GM12878 (cell line): ENCODE measurements at regions not wholly inside any gene's neighbourhood (a gene's known extent, or its start where the extent isn't known, plus 50 kb on each side); places are given as distances from the start of the nearest gene placed in this dataset.

Experiments used
- ATAC-seq: fragments of 200-7000 bp; cut with Tn5 transposase; 3 replicates; pipeline ENCODE4 v1.9.1; 2020; ENCODE audit warnings: mild to moderate bottlenecking, moderate library complexity
- BruUV-seq: library from RNA; stranded (reverse); fragments of 400-500 nt; replicated peaks from 2 replicates; lab custom pipeline; 2021; lab: Mats Ljungman, UMichigan
- CTCF ChIA-PET: fragments of 300-600 bp; sonication (Branson Sonifier 250); formaldehyde crosslinking; extraction: SDS; loops from one replicate; lab custom pipeline; 2021; ENCODE audit warnings: inconsistent platforms; lab: Yijun Ruan, JAX
- POLR2A ChIA-PET: fragments of 350-600 bp; formaldehyde crosslinking; extraction: SDS; loops from one replicate; lab custom pipeline; 2021; ENCODE audit warnings: inconsistent platforms; lab: Charles Lee
- RAD21 ChIA-PET: fragments of 300-600 bp; sonication (Branson Sonifier 250); formaldehyde crosslinking; loops from one replicate; lab custom pipeline; 2023; ENCODE audit warnings: antibody characterized with exemption; ENCODE audit not compliant: unreplicated experiment; lab: Charles Lee
- SMC1A ChIA-PET: fragments of 300-600 bp; sonication (Branson Sonifier 250); formaldehyde crosslinking; loops from one replicate; lab custom pipeline; 2023; ENCODE audit not compliant: unreplicated experiment, uncharacterized antibody; lab: Charles Lee
- DNase-seq: peaks from one replicate; pipeline ENCODE4 v3.0.0-alpha.2; 2011; ENCODE audit warnings: low read depth, low spot score
- FAIRE-seq: peaks from 3 replicates; lab custom pipeline; 2011; peaks lifted over from hg19 to GRCh38; lab: Jason Lieb, UNC
- H2AFZ ChIP-seq: 2 replicates; pipeline ENCODE4 v1.6.0; 2011; ENCODE audit warnings: low read depth, low read length, control low read depth; ENCODE audit not compliant: control insufficient read depth
- H3K27ac ChIP-seq: 2 replicates; pipeline ENCODE4 v1.5.1; 2011; ENCODE audit warnings: control low read depth; ENCODE audit not compliant: control insufficient read depth, insufficient read depth
- H3K27me3 ChIP-seq, 2 experiments: replicated peaks in 1 of 2; 2 replicates each; pipeline versions ENCODE4 v1.6.0 to v1.6.1; 2011; ENCODE audit warnings: low read length in 1 of 2; ENCODE audit not compliant: control insufficient read depth in 2 of 2, insufficient read depth in 2 of 2
- H3K36me3 ChIP-seq, 2 experiments: 2 replicates each; pipeline ENCODE4 v1.5.1; 2011; ENCODE audit warnings: low read length in 1 of 2; ENCODE audit not compliant: control insufficient read depth in 2 of 2, insufficient read depth in 2 of 2
- H3K4me1 ChIP-seq: 2 replicates; pipeline ENCODE4 v1.6.1; 2011; ENCODE audit warnings: mild to moderate bottlenecking, low read length, moderate library complexity, mixed read lengths; ENCODE audit not compliant: control insufficient read depth, insufficient read depth
- H3K4me2 ChIP-seq: 2 replicates; pipeline ENCODE4 v1.6.0; 2011; ENCODE audit warnings: control low read depth; ENCODE audit not compliant: control insufficient read depth, insufficient read depth
- H3K4me3 ChIP-seq: fragments of 200-600 bp; sonication (generic); 2 replicates; pipeline ENCODE4 v1.5.1; 2016
- H3K79me2 ChIP-seq: 2 replicates; pipeline ENCODE4 v1.6.0; 2011; ENCODE audit warnings: low read length; ENCODE audit not compliant: control insufficient read depth, insufficient read depth
- H3K9ac ChIP-seq: 2 replicates; pipeline ENCODE4 v1.8.0; 2011; ENCODE audit warnings: low read length, control low read depth, mixed read lengths; ENCODE audit not compliant: control insufficient read depth, insufficient read depth
- H3K9me3 ChIP-seq: replicated peaks from 3 replicates; pipeline ENCODE4 v1.5.1; 2011; ENCODE audit warnings: mild to moderate bottlenecking, low read length; ENCODE audit not compliant: control insufficient read depth, insufficient read depth
- H4K20me1 ChIP-seq: 2 replicates; pipeline ENCODE4 v1.6.0; 2011; ENCODE audit not compliant: control insufficient read depth, insufficient read depth
- BCL11A ChIP-seq: IDR thresholded peaks from 2 replicates; pipeline ENCODE4 v1.6.1; 2011; ENCODE audit warnings: low read depth, low read length
- BRCA1 ChIP-seq: IDR thresholded peaks from 2 replicates; pipeline ENCODE4 v1.6.1; 2011; ENCODE audit warnings: low read depth, low read length, improper control_type of control experiment
- CEBPZ ChIP-seq: fragments of 150-350 bp; IDR thresholded peaks from 2 replicates; pipeline ENCODE4 v1.6.1; 2016; ENCODE audit warnings: low read depth, low read length
- CHD4 ChIP-seq: fragments of 200-600 bp; sonication (generic); IDR thresholded peaks from 2 replicates; pipeline ENCODE4 v1.6.1; 2016; ENCODE audit warnings: mild to moderate bottlenecking
- CREB1 ChIP-seq: IDR thresholded peaks from 2 replicates; pipeline ENCODE4 v1.6.1; 2012; ENCODE audit warnings: low read depth, mild to moderate bottlenecking, inconsistent platforms
- CREM ChIP-seq: IDR thresholded peaks from 2 replicates; pipeline ENCODE4 v1.6.1; 2014; ENCODE audit warnings: antibody characterized with exemption, low read depth
- ELK1 ChIP-seq: IDR thresholded peaks from 2 replicates; pipeline ENCODE4 v1.6.1; 2012; ENCODE audit warnings: low read depth, low read length, improper control_type of control experiment
- FOXK2 ChIP-seq: fragments of 450-650 bp; IDR thresholded peaks from 2 replicates; pipeline ENCODE4 v1.6.1; 2017; ENCODE audit warnings: mild to moderate bottlenecking, moderate library complexity
- IRF3 ChIP-seq: fragments of 450-650 bp; IDR thresholded peaks from 2 replicates; pipeline ENCODE4 v1.6.1; 2014; ENCODE audit warnings: mild to moderate bottlenecking
- KAT2A ChIP-seq: conservative IDR thresholded peaks from 2 replicates; pipeline ENCODE4 v1.6.1; 2011; ENCODE audit warnings: low read depth, low read length; ENCODE audit not compliant: control insufficient read depth
- LARP7 ChIP-seq: fragments of 450-650 bp; IDR thresholded peaks from 2 replicates; pipeline ENCODE4 v1.6.1; 2017; ENCODE audit warnings: mild to moderate bottlenecking
- MYB ChIP-seq: fragments of 150-350 bp; IDR thresholded peaks from 2 replicates; pipeline ENCODE4 v1.6.1; 2014; ENCODE audit warnings: mild to moderate bottlenecking, low read depth, low read length, borderline replicate concordance
- STAT3 ChIP-seq: IDR thresholded peaks from 2 replicates; pipeline ENCODE4 v1.6.1; 2011; ENCODE audit warnings: low read depth, low read length, improper control_type of control experiment
- YBX1 ChIP-seq: fragments of 450-650 bp; IDR thresholded peaks from 2 replicates; pipeline ENCODE4 v1.6.1; 2016; ENCODE audit warnings: antibody characterized with exemption
- ZBTB33 ChIP-seq: fragments of 450-650 bp; IDR thresholded peaks from 2 replicates; pipeline ENCODE4 v1.6.1; 2017; ENCODE audit warnings: mild to moderate bottlenecking
- ZNF274 ChIP-seq: IDR thresholded peaks from one replicate; pipeline ENCODE4 v1.8.0; 2011; ENCODE audit not compliant: insufficient read length, insufficient read depth
- WGBS: methylation state at CpG from one replicate; pipeline ENCODE4 v1.1.6; 2016; ENCODE audit warnings: low lambda C conversion rate; ENCODE audit not compliant: insufficient replicate concordance, insufficient coverage; ENCODE audit errors: missing lambda C conversion rate; 5-methylcytosine and 5-hydroxymethylcytosine counted together
- in situ Hi-C: fragments of 300-500 bp; cut with MboI; formaldehyde crosslinking; loops from 9 replicates; pipeline ENCODE4 v1.14.3; 2018; ENCODE audit warnings: mixed read lengths
- intact Hi-C: fragments of 100-400 bp; cut with micrococcal nuclease; formaldehyde crosslinking; loops from one replicate; pipeline ENCODE4 v1.14.2; 2022; ENCODE audit not compliant: unreplicated experiment

GRCh38 chr6:120447605-120448004, 886.7 kb downstream of the TBC1D32 start:
- Histone ChIP-seq H4K20me1 (no peaks in the 10 kb centered on the region), H3K79me2 (no peaks in the 10 kb centered on the region), H3K4me1 (no peaks in the 10 kb centered on the region), H3K27me3 (no peaks in the 10 kb centered on the region), H2AFZ (no peak overlapping the region), H3K27ac (no peak overlapping the region), H3K4me3 (no peak overlapping the region), H3K9ac (no peak overlapping the region), H3K4me2 (no peak overlapping the region), H3K9me3 (no peaks in the 10 kb centered on the region), H3K36me3 (no peaks in the 10 kb centered on the region)
- ChIA-PET CTCF (no interaction called here), POLR2A (no interaction called here), RAD21 (no interaction called here), SMC1A (no interaction called here)
- no TSS peak for BruUV-seq
- intact Hi-C loops (no loop called here), in situ Hi-C loops (no loop called here)
- WGBS: 7% methylated on average over 3 of the region's 3 CpGs
- FAIRE-seq: no peak
- TF ChIP-seq CREM (no peak), BCL11A (no peak), ELK1 (no peak), CEBPZ (no peak), STAT3 (no peak), ZBTB33 (no peak), BRCA1 (no peak), KAT2A (no peak), CHD4 (no peak), LARP7 (no peak), YBX1 (no peak), ZNF274 (no peak), MYB (no peak), FOXK2 (no peak), CREB1 (no peak), IRF3 (no peak)
- DNase-seq: no peak
- no peak for ATAC-seq
